ENCODE measurements at regions not wholly inside any gene's neighbourhood (a gene's known extent, or its start where the extent isn't known, plus 50 kb on each side); places are given as distances from the start of the nearest gene placed in this dataset.
"Not testable (repeated sequence)": the region's sequence is repeated elsewhere in the genome, so short reads cannot be mapped to it uniquely, and the experiment has no call there.

DNA sequence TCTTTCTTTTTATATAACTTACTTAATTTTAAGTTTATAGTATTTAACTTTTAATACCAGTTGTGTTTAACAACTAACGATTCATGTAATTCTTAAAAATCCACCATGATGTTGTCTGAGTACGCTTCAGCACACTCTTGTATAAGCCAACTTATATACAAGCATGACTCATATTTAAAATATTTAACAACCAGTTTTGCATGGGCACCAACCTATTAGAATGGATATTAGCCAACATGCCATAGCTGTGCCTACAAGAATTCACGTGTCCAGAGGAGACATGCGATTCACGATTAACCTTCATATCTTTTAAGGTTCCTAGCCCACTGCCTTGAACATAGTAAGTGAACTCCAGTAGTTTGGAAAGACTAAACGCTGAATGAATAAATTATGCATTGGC lies 1023.2 kb downstream of the TBL1XR1 start:
- CTCF ChIA-PET: no interaction called here
- no peaks in the 10 kb centered on the region for H3K27me3 Mint-ChIP-seq
- no peaks in the 10 kb centered on the region for H3K9me3 Mint-ChIP-seq
- no peaks in the 10 kb centered on the region for H3K36me3 Mint-ChIP-seq
- intact Hi-C loops (cut with micrococcal nuclease): no loop called here
- POLR2A ChIA-PET: no interaction called here
- H3K4me1 Mint-ChIP-seq (ENCODE audit: low read depth): no peaks in the 10 kb centered on the region
- no peak overlapping the region for H3K27ac Mint-ChIP-seq
- no peak for DNase-seq
- H3K4me3 Mint-ChIP-seq: no peak overlapping the region

DNA sequence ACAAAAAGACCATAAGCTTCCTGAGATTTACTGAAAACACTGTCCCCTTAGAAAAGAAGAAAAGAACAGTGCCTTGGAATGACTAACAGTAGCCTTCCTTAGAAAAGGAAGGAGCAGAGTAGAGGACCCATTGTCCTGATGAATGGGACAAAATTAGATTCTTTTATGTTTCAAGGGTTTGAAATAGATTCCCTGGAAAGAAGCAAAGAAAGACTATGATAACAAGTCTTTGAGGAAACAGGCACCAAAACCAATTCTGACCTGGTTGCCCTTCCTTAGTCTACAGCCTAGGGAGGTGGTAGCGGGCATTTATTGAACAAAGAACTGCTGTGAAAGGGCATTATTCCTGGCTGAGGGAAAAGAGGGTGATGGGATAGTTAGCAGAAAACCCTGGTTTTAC lies 1024.8 kb downstream of the TBL1XR1 start:
- H3K9me3 Mint-ChIP-seq: peaks cover 2% of the 10 kb centered on the region
- H3K4me1 Mint-ChIP-seq (ENCODE audit: low read depth): no peaks in the 10 kb centered on the region
- intact Hi-C loops (cut with micrococcal nuclease): no loop called here
- DNase-seq: no peak
- H3K27ac Mint-ChIP-seq: no peak overlapping the region
- no peaks in the 10 kb centered on the region for H3K36me3 Mint-ChIP-seq
- CTCF ChIA-PET: no interaction called here
- no peak overlapping the region for H3K4me3 Mint-ChIP-seq
- POLR2A ChIA-PET: no interaction called here
- H3K27me3 Mint-ChIP-seq: no peaks in the 10 kb centered on the region

DNA sequence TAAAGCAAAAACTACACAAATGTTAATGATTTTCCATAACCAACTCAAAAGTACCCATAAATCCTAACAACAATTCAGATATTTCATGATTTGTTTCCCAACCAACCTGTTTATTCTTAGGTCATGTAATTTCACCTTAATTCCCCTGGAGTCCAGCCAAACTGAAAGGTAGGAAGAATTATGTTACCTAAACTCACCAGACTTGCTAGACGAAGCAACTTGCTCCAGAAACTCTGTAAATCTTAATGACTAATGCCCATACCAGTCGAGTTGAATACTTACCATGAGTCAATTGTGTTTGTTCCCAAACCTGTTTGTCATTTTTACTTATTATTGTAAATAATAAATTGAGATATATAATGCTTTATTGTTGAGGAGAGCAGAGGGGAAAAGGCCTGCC lies 1030.0 kb downstream of the TBL1XR1 start:
- POLR2A ChIA-PET: no interaction called here
- Mint-ChIP-seq H3K36me3 (no peaks in the 10 kb centered on the region), H3K27ac (no peak overlapping the region), H3K4me3 (no peak overlapping the region), H3K27me3 (no peaks in the 10 kb centered on the region), H3K4me1 (ENCODE audit: low read depth) (no peaks in the 10 kb centered on the region), H3K9me3 (peaks cover 13% of the 10 kb centered on the region)
- CTCF ChIA-PET: no interaction called here
- no peak for DNase-seq
- intact Hi-C loops (cut with micrococcal nuclease): no loop called here

DNA sequence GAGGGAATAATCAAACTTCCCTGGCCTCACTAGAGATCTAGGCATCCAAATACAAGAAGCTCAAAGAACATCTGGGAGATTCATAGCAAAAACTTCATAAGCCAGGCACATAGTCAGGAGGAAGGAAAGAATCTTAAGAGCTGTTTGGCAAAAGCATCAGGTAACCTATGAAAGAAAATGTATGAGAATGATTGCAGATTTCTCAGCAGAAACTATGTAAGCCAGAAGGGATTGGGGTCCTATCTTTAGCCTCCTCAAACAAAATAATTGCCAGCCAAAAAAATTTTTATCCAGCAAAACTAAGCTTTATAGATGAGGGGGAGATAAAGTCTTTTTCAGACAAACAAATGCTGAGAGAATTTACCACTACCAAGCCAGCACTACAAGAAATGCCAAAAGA lies 1036.3 kb downstream of the TBL1XR1 start:
- H3K9me3 Mint-ChIP-seq: peaks cover 25% of the 10 kb centered on the region
- H3K36me3 Mint-ChIP-seq: no peaks in the 10 kb centered on the region
- H3K4me3 Mint-ChIP-seq: no peak overlapping the region
- CTCF ChIA-PET: no interaction called here
- intact Hi-C loops (cut with micrococcal nuclease): no loop called here
- DNase-seq: no peak
- POLR2A ChIA-PET: no interaction called here
- no peak overlapping the region for H3K27ac Mint-ChIP-seq
- H3K4me1 Mint-ChIP-seq (ENCODE audit: low read depth): no peaks in the 10 kb centered on the region
- H3K27me3 Mint-ChIP-seq: no peaks in the 10 kb centered on the region

DNA sequence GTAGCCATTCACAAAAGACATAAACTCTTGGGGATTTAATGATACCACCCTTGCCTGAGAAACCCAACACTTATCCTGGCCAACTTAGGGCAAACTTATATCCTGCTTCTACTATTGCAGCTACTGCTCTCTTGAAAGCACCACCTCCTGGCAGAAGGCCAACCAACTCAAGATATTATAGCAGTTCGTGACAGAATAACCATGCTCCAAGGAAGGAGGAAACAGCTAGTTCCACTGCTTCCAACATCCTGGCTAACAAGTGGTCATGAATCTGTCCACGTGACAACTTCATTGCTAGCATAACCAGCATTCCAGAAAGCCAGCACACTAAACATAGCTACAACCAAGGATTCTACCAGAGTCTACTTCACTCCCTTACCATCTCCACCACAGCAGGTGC lies 1037.5 kb downstream of the TBL1XR1 start:
- ChIA-PET CTCF (no interaction called here), POLR2A (no interaction called here)
- Mint-ChIP-seq H3K36me3 (no peaks in the 10 kb centered on the region), H3K4me1 (ENCODE audit: low read depth) (no peaks in the 10 kb centered on the region), H3K4me3 (no peak overlapping the region), H3K27me3 (no peaks in the 10 kb centered on the region), H3K9me3 (peaks cover 17% of the 10 kb centered on the region), H3K27ac (no peak overlapping the region)
- DNase-seq: no peak
- intact Hi-C loops (cut with micrococcal nuclease): no loop called here

DNA sequence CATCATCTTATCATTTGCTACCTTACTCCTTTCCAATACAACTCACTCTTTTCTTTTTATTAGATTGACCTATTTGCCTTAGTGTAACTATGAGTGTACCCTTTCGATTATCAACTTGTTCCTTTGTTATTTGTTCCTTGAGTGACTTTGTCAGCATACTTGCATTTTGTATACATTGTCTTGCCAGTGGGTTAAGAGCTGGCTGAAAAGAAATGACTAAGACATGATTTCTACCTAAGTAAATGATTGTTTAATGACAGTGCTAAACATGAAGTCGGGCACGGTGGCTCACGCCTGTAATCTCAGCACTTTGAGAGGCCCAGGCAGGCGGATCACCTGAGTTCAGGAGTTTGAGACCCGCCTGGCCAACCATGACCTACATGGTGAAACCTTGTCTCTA lies 1042.3 kb downstream of the TBL1XR1 start:
- no peaks in the 10 kb centered on the region for H3K27me3 Mint-ChIP-seq

DNA sequence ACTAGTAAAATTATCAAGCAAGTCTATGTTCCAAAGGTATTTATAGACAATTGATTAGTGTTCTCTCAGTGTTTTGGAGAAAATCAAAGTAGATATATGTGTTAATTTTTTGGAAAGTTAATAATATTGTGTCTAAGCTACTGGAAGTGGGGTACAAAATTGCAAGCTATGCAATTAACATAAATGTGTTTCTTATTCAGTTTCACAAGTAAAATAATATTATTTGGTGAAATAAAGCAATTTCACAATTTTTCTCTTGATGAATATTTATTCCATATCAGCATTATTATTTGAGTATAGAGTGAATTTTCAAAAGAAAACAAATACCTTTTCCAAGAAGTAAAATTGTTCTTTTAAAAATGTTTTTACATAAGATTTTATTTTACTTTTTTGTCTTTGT lies 1047.7 kb downstream of the TBL1XR1 start:
- no peak overlapping the region for H3K27ac Mint-ChIP-seq
- intact Hi-C loops (cut with micrococcal nuclease): no loop called here
- no peak for DNase-seq
- POLR2A ChIA-PET: no interaction called here
- no peaks in the 10 kb centered on the region for H3K4me1 Mint-ChIP-seq (ENCODE audit: low read depth)
- H3K36me3 Mint-ChIP-seq: no peaks in the 10 kb centered on the region
- CTCF ChIA-PET: no interaction called here
- H3K4me3 Mint-ChIP-seq: no peak overlapping the region
- no peaks in the 10 kb centered on the region for H3K9me3 Mint-ChIP-seq
- no peaks in the 10 kb centered on the region for H3K27me3 Mint-ChIP-seq

More for the DNA sequence above, 1042.3 kb downstream of the TBL1XR1 start:
- CTCF ChIA-PET: no interaction called here
- no peak for DNase-seq
- Mint-ChIP-seq H3K27ac (no peak overlapping the region), H3K4me1 (ENCODE audit: low read depth) (no peaks in the 10 kb centered on the region), H3K9me3 (peaks cover 8% of the 10 kb centered on the region), H3K4me3 (no peak overlapping the region), H3K36me3 (no peaks in the 10 kb centered on the region)
- POLR2A ChIA-PET: no interaction called here
- intact Hi-C loops (cut with micrococcal nuclease): no loop called here

DNA sequence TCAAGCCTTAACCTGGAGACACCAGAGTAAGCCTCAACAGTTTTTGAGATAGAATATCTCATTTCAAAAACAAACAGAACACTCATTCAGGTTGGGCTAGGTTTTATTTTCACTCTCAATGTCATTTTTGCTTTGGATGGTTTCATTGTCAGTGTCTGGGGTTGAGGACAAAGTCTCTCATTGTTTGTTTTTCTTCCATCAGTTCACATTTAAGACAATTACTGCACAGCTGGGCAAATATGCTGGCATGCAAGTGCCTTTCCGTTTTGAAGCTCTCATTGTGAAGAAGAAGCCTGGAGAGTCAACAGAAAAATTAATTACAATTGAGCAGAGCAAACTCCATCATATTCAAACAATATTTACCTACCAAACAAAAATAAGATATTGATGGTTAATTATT lies 1050.0 kb downstream of the TBL1XR1 start:
- ChIA-PET POLR2A (no interaction called here), CTCF (no interaction called here)
- H3K27ac Mint-ChIP-seq: no peak overlapping the region
- H3K9me3 Mint-ChIP-seq: no peaks in the 10 kb centered on the region
- no peaks in the 10 kb centered on the region for H3K36me3 Mint-ChIP-seq
- no peak overlapping the region for H3K4me3 Mint-ChIP-seq
- no peaks in the 10 kb centered on the region for H3K27me3 Mint-ChIP-seq
- intact Hi-C loops (cut with micrococcal nuclease): no loop called here
- no peak for DNase-seq
- no peaks in the 10 kb centered on the region for H3K4me1 Mint-ChIP-seq (ENCODE audit: low read depth)

DNA sequence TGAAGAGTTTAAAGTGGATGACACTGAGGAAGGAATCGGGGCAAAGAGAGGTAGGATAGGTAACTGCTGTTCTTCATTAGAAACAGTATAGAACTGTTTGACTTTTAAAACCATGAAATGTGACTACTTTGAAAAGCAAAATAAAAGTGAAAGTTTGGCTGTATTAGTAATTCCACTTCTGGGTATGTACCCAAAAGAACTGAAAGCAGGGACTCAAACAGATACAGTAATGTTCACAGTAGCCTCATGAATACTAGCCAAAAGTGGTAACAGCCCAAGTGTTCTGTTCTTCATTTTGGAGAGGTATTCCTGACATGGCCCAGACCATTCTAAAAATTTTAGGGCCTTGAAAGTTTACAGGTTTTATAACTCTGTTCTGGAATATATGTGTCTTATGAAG lies 1055.4 kb downstream of the TBL1XR1 start:
- no peak for DNase-seq
- ChIA-PET POLR2A (no interaction called here), CTCF (no interaction called here)
- Mint-ChIP-seq H3K4me1 (ENCODE audit: low read depth) (no peaks in the 10 kb centered on the region), H3K9me3 (peaks cover 6% of the 10 kb centered on the region), H3K27me3 (no peaks in the 10 kb centered on the region), H3K4me3 (no peak overlapping the region), H3K36me3 (no peaks in the 10 kb centered on the region), H3K27ac (no peak overlapping the region)
- intact Hi-C loops (cut with micrococcal nuclease): no loop called here

DNA sequence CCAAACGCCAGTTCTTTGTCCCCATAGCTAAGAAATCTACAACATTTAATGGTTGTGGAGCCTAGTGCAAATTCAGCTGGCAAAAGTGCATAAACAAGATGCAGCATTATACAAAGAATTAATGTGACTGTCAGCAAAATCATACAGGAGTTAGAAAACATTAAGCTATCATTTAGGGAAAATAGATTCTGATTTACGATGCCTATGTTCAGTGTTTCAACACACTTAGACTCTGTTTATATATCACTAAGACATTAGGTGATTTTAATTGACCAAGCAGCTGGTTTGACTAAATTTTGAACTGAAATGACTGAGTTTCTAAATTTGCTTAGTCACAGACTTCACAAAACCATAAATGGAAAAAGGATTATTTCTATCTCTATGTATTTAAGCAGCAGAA lies 1076.8 kb downstream of the TBL1XR1 start:
- no peak overlapping the region for H3K27ac Mint-ChIP-seq
- intact Hi-C loops (cut with micrococcal nuclease): no loop called here
- H3K36me3 Mint-ChIP-seq: no peaks in the 10 kb centered on the region
- H3K4me3 Mint-ChIP-seq: no peak overlapping the region
- no peaks in the 10 kb centered on the region for H3K27me3 Mint-ChIP-seq
- peaks cover 13% of the 10 kb centered on the region for H3K9me3 Mint-ChIP-seq
- no peak for DNase-seq
- POLR2A ChIA-PET: no interaction called here
- H3K4me1 Mint-ChIP-seq (ENCODE audit: low read depth): no peaks in the 10 kb centered on the region
- CTCF ChIA-PET: interaction anchor here (0.6 kb wide), 1 partner anchor 33 kb away, joined by 4 read pairs; no protein-coding TSS in a partner anchor

DNA sequence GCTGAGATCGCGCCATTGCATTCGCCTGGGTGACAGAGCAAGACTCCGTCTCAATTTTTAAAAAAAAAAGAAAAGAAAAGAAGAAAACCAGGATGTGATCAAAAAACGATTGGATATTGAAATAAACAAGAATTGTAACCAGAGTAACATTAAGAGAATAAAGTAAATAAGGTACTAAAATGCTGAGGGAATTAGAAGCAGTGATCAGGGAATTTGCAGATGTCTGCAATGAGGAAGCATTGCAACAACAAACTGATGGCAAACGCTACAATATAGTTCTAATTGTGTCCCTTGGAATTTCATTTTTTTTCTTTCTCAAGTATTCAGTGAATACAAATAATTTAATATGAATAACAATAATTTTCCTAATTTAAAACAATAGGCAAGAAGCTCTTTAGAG lies 1077.5 kb downstream of the TBL1XR1 start:
- no peak overlapping the region for H3K27ac Mint-ChIP-seq
- peaks cover 13% of the 10 kb centered on the region for H3K9me3 Mint-ChIP-seq
- no peak for DNase-seq
- no peaks in the 10 kb centered on the region for H3K36me3 Mint-ChIP-seq
- CTCF ChIA-PET: interaction anchor here (0.6 kb wide), 1 partner anchor 32 kb away, joined by 4 read pairs; no protein-coding TSS in a partner anchor
- no peaks in the 10 kb centered on the region for H3K27me3 Mint-ChIP-seq
- POLR2A ChIA-PET: no interaction called here
- H3K4me1 Mint-ChIP-seq (ENCODE audit: low read depth): no peaks in the 10 kb centered on the region
- intact Hi-C loops (cut with micrococcal nuclease): no loop called here
- no peak overlapping the region for H3K4me3 Mint-ChIP-seq

DNA sequence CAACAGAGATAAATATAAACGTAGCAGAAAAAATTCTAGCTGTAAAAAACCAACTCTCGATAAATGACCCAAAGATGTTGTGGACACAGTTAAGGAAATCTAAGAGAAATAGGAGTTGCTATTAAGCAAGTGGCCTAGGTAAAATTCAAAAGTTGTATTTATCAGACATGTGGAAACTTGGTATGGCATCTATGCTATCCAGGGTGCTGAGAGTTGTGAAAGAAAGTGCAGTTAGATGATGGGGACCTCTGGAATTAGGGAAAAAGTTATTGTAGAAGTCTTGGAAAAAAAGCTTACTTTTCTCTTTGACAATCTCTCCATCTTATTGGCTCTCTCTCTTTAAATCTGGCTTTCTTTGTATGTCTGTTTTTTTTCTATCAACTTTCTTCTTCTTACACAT lies 1090.9 kb downstream of the TBL1XR1 start:
- POLR2A ChIA-PET: no interaction called here
- CTCF ChIA-PET: no interaction called here
- Mint-ChIP-seq H3K4me3 (no peak overlapping the region), H3K4me1 (ENCODE audit: low read depth) (no peaks in the 10 kb centered on the region), H3K9me3 (peaks cover 6% of the 10 kb centered on the region), H3K36me3 (no peaks in the 10 kb centered on the region), H3K27me3 (no peaks in the 10 kb centered on the region), H3K27ac (no peak overlapping the region)
- no peak for DNase-seq
- intact Hi-C loops (cut with micrococcal nuclease): no loop called here

DNA sequence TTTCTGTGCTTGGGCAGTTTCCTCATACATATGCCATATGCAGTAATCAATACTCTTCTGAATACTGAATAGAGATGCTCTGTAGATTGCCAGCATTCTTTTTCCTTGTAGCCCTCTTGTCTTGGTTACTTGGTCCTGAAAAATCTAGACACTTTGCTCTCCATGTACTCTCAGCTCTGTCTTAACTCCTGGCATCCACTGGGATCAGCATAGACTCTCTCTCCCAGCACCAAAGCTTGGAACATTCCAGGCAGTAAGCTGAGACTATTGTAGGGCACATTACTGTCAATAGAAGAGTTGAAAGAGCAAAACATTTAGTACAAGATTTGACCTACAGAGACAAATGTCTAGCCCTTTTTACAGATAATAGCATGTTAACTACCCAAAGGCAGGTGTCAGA lies 1100.3 kb downstream of the TBL1XR1 start:
- ChIA-PET POLR2A (no interaction called here), CTCF (no interaction called here)
- Mint-ChIP-seq H3K36me3 (no peaks in the 10 kb centered on the region), H3K27me3 (no peaks in the 10 kb centered on the region), H3K9me3 (peaks cover 7% of the 10 kb centered on the region), H3K27ac (no peak overlapping the region), H3K4me3 (no peak overlapping the region), H3K4me1 (ENCODE audit: low read depth) (no peaks in the 10 kb centered on the region)
- no peak for DNase-seq
- intact Hi-C loops (cut with micrococcal nuclease): no loop called here

DNA sequence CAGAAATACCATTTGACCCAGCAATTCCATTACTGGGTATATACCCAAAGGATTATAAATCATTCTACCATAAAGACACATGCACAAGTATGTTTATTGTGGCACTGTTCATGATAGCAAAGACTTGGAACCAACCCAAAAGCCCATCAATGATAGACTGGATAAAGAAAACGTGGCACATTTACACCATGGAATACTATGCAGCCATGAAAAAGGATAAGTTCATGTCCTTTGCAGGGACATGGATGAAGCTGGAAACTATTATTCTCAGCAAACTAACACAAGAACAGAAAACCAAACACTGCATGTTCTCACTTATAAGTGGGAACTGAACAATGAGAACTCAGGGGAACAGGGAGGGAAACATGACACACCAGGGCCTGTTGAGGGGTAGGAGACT lies 1103.4 kb downstream of the TBL1XR1 start:
- H3K9me3 Mint-ChIP-seq; DNase-seq; POLR2A ChIA-PET; H3K36me3 Mint-ChIP-seq; H3K27me3 Mint-ChIP-seq; H3K4me1 Mint-ChIP-seq (ENCODE audit: low read depth); intact Hi-C loops (cut with micrococcal nuclease); H3K4me3 Mint-ChIP-seq; H3K27ac Mint-ChIP-seq; CTCF ChIA-PET: not testable (repeated sequence)
